ENCODE measurements at regions not wholly inside any gene's neighbourhood (a gene's known extent, or its start where the extent isn't known, plus 50 kb on each side); places are given as distances from the start of the nearest gene placed in this dataset.
"Not testable (repeated sequence)": the region's sequence is repeated elsewhere in the genome, so short reads cannot be mapped to it uniquely, and the experiment has no call there.

DNA sequence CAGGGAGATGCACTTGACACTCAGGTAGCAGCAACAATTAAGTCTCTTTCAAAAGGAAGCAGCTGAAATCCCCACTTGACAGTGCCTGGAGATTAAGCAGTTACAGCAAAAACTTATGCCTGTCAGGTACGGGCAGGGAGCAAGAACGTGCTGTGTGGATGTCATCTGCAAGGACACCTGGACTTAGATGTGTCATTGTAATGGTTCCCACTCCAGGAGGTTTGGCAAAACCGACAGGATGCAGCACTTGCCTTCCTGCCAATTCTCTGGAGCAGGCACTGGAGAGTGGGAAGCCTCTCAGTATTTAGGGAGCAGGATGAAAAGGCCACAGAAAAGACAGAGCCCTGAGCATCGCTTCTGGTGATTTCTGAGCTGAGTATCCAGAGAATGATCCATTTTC is 292.4 kb downstream of the PDCD6IP start:
- TF ChIP-seq ZNF331 (CRISPR knock-in tag; IDR thresholded peaks at IDR 0.05; ENCODE audit: low read depth), result no peak
- no peak overlapping the region for H3K4me3 ChIP-seq

DNA sequence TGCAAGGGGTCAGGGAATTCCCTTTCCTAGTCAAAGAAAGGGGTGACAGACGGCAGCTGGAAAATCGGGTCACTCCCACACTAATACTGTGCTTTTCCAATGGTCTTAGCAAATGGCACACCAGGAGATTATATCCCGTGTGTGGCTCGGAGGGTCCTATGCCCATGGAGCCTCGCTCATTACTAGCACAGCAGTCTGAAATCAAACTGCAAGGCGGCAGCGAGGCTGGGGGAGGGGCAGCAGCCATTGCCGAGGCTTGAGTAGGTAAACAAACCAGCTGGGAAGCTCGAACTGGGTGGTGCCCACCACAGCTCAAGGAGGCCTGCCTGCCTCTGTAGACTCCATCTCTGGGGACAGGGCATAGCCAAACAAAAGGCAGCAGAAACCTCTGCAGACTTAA is 295.9 kb downstream of the PDCD6IP start:
- Mint-ChIP-seq H3K36me3 (ENCODE audit: low read depth) (peaks cover 17% of the 10 kb centered on the region), H3K9me3 (peaks cover 53% of the 10 kb centered on the region)
- not testable (repeated sequence) for H3K27me3 ChIP-seq (ENCODE audit: insufficient read depth); H4K20me1 ChIP-seq (replicated peaks; ENCODE audit: insufficient read depth); ATAC-seq; H3K27me3 Mint-ChIP-seq (ENCODE audit: insufficient read depth, low read depth, poor library complexity); H3K4me1 Mint-ChIP-seq; H3K9me2 ChIP-seq (ENCODE audit: insufficient read depth); H3K4me1 ChIP-seq (ENCODE audit: insufficient read depth); H3K79me2 ChIP-seq (replicated peaks; ENCODE audit: insufficient read depth); H3K27ac ChIP-seq (ENCODE audit: low read depth); H3K36me3 ChIP-seq (ENCODE audit: insufficient read depth); H3K4me3 ChIP-seq; H3K4me2 ChIP-seq; H3K4me3 Mint-ChIP-seq; H3F3A ChIP-seq (replicated peaks; ENCODE audit: low read depth); H2AFZ ChIP-seq; H3K27ac Mint-ChIP-seq; DNase-seq (ENCODE audit: low spot score)

More for the DNA sequence above, 292.4 kb downstream of the PDCD6IP start:
- H4K20me1 ChIP-seq (replicated peaks; ENCODE audit: insufficient read depth), result no peaks in the 10 kb centered on the region
- no peaks in the 10 kb centered on the region for H3K27me3 ChIP-seq (ENCODE audit: insufficient read depth)
- peaks cover 23% of the 10 kb centered on the region for H3K36me3 Mint-ChIP-seq (ENCODE audit: low read depth)
- H3F3A ChIP-seq (replicated peaks; ENCODE audit: low read depth), result no peaks in the 10 kb centered on the region
- H3K27ac ChIP-seq (ENCODE audit: low read depth), result no peak overlapping the region
- peaks cover 3% of the 10 kb centered on the region for H3K36me3 ChIP-seq (ENCODE audit: insufficient read depth)
- H3K4me2 ChIP-seq, result no peak overlapping the region
- H3K4me1 ChIP-seq (ENCODE audit: insufficient read depth), result no peaks in the 10 kb centered on the region
- no peaks in the 10 kb centered on the region for H3K4me1 Mint-ChIP-seq
- no peak overlapping the region for H3K4me3 Mint-ChIP-seq
- DNase-seq (ENCODE audit: low spot score), result no peak
- peaks cover 58% of the 10 kb centered on the region for H3K9me3 Mint-ChIP-seq
- H2AFZ ChIP-seq, result no peak overlapping the region
- no peaks in the 10 kb centered on the region for H3K79me2 ChIP-seq (replicated peaks; ENCODE audit: insufficient read depth)
- 0 out of 2 replicates have a peak, but pooled peaks cover 2% of the 10 kb centered on the region for H3K9me2 ChIP-seq (ENCODE audit: insufficient read depth)
- ATAC-seq, result no peak
- H3K27me3 Mint-ChIP-seq (ENCODE audit: insufficient read depth, low read depth, poor library complexity), result no peaks in the 10 kb centered on the region
- H3K27ac Mint-ChIP-seq, result no peak overlapping the region

DNA sequence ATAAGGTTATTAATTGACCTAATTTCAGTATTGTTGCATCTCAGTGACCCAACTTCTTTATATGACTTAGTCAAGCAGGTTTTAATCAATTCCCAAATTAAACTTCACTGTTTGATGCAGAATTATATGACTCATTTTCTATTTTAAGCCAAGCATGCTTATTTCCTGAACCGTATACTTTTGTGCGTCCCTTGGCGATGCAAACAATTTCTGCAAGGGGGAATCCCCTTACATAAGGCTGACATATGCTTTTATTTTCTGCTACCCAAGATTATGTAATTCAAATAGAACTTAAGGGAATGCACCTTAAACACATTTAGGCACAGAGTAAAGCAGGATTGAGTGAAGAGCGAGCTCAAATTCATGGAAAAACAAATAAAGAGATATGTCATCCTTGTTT is 303.9 kb downstream of the PDCD6IP start:
- Histone ChIP-seq H3K27me3 (ENCODE audit: insufficient read depth) (no peaks in the 10 kb centered on the region), H2AFZ (no peak overlapping the region), H3K27ac (ENCODE audit: low read depth) (no peak overlapping the region), H3F3A (replicated peaks; ENCODE audit: low read depth) (no peaks in the 10 kb centered on the region), H3K4me3 (no peak overlapping the region), H3K36me3 (ENCODE audit: insufficient read depth) (no peaks in the 10 kb centered on the region), H3K4me1 (ENCODE audit: insufficient read depth) (no peaks in the 10 kb centered on the region), H3K79me2 (replicated peaks; ENCODE audit: insufficient read depth) (no peaks in the 10 kb centered on the region), H3K9me2 (ENCODE audit: insufficient read depth) (peaks cover 3% of the 10 kb centered on the region; the same call in 1 of the 2 replicates), H4K20me1 (replicated peaks; ENCODE audit: insufficient read depth) (no peaks in the 10 kb centered on the region), H3K4me2 (no peak overlapping the region)
- Mint-ChIP-seq H3K36me3 (ENCODE audit: low read depth) (no peaks in the 10 kb centered on the region; the same call in 2 of the 3 replicates), H3K27ac (no peak overlapping the region), H3K4me1 (no peaks in the 10 kb centered on the region; the same call in 2 of the 3 replicates), H3K4me3 (no peak overlapping the region), H3K27me3 (ENCODE audit: insufficient read depth, low read depth, poor library complexity) (no peaks in the 10 kb centered on the region), H3K9me3 (peaks cover 17% of the 10 kb centered on the region; the same call in 2 of the 3 replicates)
- no peak for ATAC-seq
- DNase-seq (ENCODE audit: low spot score), result no peak
- TF ChIP-seq CREB1 (CRISPR knock-in tag; IDR thresholded peaks at IDR 0.05; ENCODE audit: low read depth) (no peak), NANOG (IDR thresholded peaks at IDR 0.05; ENCODE audit: borderline replicate concordance) (no peak), STAT1 (IDR thresholded peaks at IDR 0.05; ENCODE audit: unreplicated experiment) (no peak), EZH2phosphoT487 (IDR thresholded peaks at IDR 0.05; ENCODE audit: unreplicated experiment) (no peak), ZNF114 (CRISPR knock-in tag; IDR thresholded peaks at IDR 0.05) (no peak), ZNF331 (CRISPR knock-in tag; IDR thresholded peaks at IDR 0.05; ENCODE audit: low read depth) (no peak)
- TF ChIP-seq, protein P1, sequence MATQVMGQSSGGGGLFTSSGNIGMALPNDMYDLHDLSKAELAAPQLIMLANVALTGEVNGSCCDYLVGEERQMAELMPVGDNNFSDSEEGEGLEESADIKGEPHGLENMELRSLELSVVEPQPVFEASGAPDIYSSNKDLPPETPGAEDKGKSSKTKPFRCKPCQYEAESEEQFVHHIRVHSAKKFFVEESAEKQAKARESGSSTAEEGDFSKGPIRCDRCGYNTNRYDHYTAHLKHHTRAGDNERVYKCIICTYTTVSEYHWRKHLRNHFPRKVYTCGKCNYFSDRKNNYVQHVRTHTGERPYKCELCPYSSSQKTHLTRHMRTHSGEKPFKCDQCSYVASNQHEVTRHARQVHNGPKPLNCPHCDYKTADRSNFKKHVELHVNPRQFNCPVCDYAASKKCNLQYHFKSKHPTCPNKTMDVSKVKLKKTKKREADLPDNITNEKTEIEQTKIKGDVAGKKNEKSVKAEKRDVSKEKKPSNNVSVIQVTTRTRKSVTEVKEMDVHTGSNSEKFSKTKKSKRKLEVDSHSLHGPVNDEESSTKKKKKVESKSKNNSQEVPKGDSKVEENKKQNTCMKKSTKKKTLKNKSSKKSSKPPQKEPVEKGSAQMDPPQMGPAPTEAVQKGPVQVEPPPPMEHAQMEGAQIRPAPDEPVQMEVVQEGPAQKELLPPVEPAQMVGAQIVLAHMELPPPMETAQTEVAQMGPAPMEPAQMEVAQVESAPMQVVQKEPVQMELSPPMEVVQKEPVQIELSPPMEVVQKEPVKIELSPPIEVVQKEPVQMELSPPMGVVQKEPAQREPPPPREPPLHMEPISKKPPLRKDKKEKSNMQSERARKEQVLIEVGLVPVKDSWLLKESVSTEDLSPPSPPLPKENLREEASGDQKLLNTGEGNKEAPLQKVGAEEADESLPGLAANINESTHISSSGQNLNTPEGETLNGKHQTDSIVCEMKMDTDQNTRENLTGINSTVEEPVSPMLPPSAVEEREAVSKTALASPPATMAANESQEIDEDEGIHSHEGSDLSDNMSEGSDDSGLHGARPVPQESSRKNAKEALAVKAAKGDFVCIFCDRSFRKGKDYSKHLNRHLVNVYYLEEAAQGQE (IDR thresholded peaks at IDR 0.05; ENCODE audit: unreplicated experiment), result no peak
- TF ChIP-seq, protein P2, sequence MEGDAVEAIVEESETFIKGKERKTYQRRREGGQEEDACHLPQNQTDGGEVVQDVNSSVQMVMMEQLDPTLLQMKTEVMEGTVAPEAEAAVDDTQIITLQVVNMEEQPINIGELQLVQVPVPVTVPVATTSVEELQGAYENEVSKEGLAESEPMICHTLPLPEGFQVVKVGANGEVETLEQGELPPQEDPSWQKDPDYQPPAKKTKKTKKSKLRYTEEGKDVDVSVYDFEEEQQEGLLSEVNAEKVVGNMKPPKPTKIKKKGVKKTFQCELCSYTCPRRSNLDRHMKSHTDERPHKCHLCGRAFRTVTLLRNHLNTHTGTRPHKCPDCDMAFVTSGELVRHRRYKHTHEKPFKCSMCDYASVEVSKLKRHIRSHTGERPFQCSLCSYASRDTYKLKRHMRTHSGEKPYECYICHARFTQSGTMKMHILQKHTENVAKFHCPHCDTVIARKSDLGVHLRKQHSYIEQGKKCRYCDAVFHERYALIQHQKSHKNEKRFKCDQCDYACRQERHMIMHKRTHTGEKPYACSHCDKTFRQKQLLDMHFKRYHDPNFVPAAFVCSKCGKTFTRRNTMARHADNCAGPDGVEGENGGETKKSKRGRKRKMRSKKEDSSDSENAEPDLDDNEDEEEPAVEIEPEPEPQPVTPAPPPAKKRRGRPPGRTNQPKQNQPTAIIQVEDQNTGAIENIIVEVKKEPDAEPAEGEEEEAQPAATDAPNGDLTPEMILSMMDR (conservative IDR thresholded peaks at IDR 0.05; ENCODE audit: low read depth in 2 of 2), result no peak

Data from GM23338 (cell line).